Ecto neural progenitor cell (in vitro differentiated cells): ENCODE measurements at regions not wholly inside any gene's neighbourhood (a gene's known extent, or its start where the extent isn't known, plus 50 kb on each side); places are given as distances from the start of the nearest gene placed in this dataset.
"Not testable (repeated sequence)": the region's sequence is repeated elsewhere in the genome, so short reads cannot be mapped to it uniquely, and the experiment has no call there.

Source experiments
- DNase-seq: peaks from one replicate; pipeline ENCODE4 v3.0.0-alpha.2; 2018; ENCODE audit warnings: low spot score

- no peak for DNase-seq
Measured at GRCh38 chr12:127146991-127147718, 1119.8 kb upstream of the TMEM132C start.

- no peak for DNase-seq
Measured at GRCh38 chr12:127147724-127148123, 1119.2 kb upstream of the TMEM132C start.

GRCh38 chr12:127148318-127148717, 1118.7 kb upstream of the TMEM132C start:
- DNase-seq = no peak

GRCh38 chr12:127149226-127149964, 1117.6 kb upstream of the TMEM132C start:
- peak; percentile 23 for DNase-seq

GRCh38 chr12:127150028-127150427, 1116.9 kb upstream of the TMEM132C start:
- DNase-seq = peak; percentile 27

GRCh38 chr12:127150479-127150878, 1116.5 kb upstream of the TMEM132C start:
- peak; percentile 32 for DNase-seq

GRCh38 chr12:127150956-127151355, 1116.0 kb upstream of the TMEM132C start:
- no peak for DNase-seq

- DNase-seq = peak; percentile 39
Measured at GRCh38 chr12:127153996-127154395, 1113.0 kb upstream of the TMEM132C start.

GRCh38 chr12:127154830-127155229, 1112.1 kb upstream of the TMEM132C start:
- DNase-seq = not testable (repeated sequence)

GRCh38 chr12:127155935-127156619, 1110.9 kb upstream of the TMEM132C start:
- not testable (repeated sequence) for DNase-seq

GRCh38 chr12:127157501-127158366, 1109.2 kb upstream of the TMEM132C start:
- DNase-seq = not testable (repeated sequence)

- no peak for DNase-seq
Measured at GRCh38 chr12:127158385-127159061, 1108.4 kb upstream of the TMEM132C start.

GRCh38 chr12:127161466-127161865, 1105.5 kb upstream of the TMEM132C start:
- DNase-seq = no peak

- peak; percentile 49 for DNase-seq
Measured at GRCh38 chr12:127162307-127162706, 1104.7 kb upstream of the TMEM132C start.

- peak; percentile 36 for DNase-seq
Measured at GRCh38 chr12:127162902-127163301, 1104.1 kb upstream of the TMEM132C start.

- DNase-seq = peak; percentile 95
Measured at GRCh38 chr12:127165567-127166392, 1101.2 kb upstream of the TMEM132C start.

GRCh38 chr12:127169321-127170181, 1097.4 kb upstream of the TMEM132C start:
- DNase-seq = peak; percentile 20

- DNase-seq = peak; percentile 34
Measured at GRCh38 chr12:127170226-127171180, 1096.5 kb upstream of the TMEM132C start.
